ENCODE measurements at regions not wholly inside any gene's neighbourhood (a gene's known extent, or its start where the extent isn't known, plus 50 kb on each side); places are given as distances from the start of the nearest gene placed in this dataset.

- Histone ChIP-seq H3K4me3 (ENCODE audit: low read length) (no peak overlapping the region), H3K27me3 (ENCODE audit: insufficient read depth, low read length) (no peaks in the 10 kb centered on the region), H3K9ac (ENCODE audit: low read depth, low read length) (no peak overlapping the region), H3K4me1 (ENCODE audit: insufficient read depth, low read length) (no peaks in the 10 kb centered on the region), H3K36me3 (ENCODE audit: insufficient read depth, low read length) (no peaks in the 10 kb centered on the region), H3K27ac (ENCODE audit: low read depth, low read length) (no peak overlapping the region), H3K9me3 (ENCODE audit: insufficient read depth, low read depth, low read length) (no peaks in the 10 kb centered on the region)
- WGBS = 79% methylated on average over 6 of the region's 6 CpGs
Measured at GRCh38 chr17:12342161-12342560, 321.5 kb downstream of the MAP2K4 start.

- Histone ChIP-seq H3K4me1 (ENCODE audit: insufficient read depth, low read length) (no peaks in the 10 kb centered on the region), H3K36me3 (ENCODE audit: insufficient read depth, low read length) (no peaks in the 10 kb centered on the region), H3K4me3 (ENCODE audit: low read length) (no peak overlapping the region), H3K27ac (ENCODE audit: low read depth, low read length) (no peak overlapping the region), H3K9ac (ENCODE audit: low read depth, low read length) (no peak overlapping the region), H3K27me3 (ENCODE audit: insufficient read depth, low read length) (no peaks in the 10 kb centered on the region), H3K9me3 (ENCODE audit: insufficient read depth, low read depth, low read length) (no peaks in the 10 kb centered on the region)
- WGBS = 86% methylated on average over 7 of the region's 7 CpGs
Measured at GRCh38 chr17:12342609-12343435, 322.1 kb downstream of the MAP2K4 start.

GRCh38 chr17:12348476-12348875 is 317.2 kb upstream of the MYOCD start:
- H3K27ac ChIP-seq (ENCODE audit: low read depth, low read length) = no peak overlapping the region
- H3K9ac ChIP-seq (ENCODE audit: low read depth, low read length) = no peak overlapping the region
- no peaks in the 10 kb centered on the region for H3K9me3 ChIP-seq (ENCODE audit: insufficient read depth, low read depth, low read length)
- no peak overlapping the region for H3K4me3 ChIP-seq (ENCODE audit: low read length)
- no peaks in the 10 kb centered on the region for H3K27me3 ChIP-seq (ENCODE audit: insufficient read depth, low read length)
- no peaks in the 10 kb centered on the region for H3K36me3 ChIP-seq (ENCODE audit: insufficient read depth, low read length)
- WGBS = 97% methylated on average over 2 of the region's 2 CpGs
- H3K4me1 ChIP-seq (ENCODE audit: insufficient read depth, low read length) = no peaks in the 10 kb centered on the region

DNA sequence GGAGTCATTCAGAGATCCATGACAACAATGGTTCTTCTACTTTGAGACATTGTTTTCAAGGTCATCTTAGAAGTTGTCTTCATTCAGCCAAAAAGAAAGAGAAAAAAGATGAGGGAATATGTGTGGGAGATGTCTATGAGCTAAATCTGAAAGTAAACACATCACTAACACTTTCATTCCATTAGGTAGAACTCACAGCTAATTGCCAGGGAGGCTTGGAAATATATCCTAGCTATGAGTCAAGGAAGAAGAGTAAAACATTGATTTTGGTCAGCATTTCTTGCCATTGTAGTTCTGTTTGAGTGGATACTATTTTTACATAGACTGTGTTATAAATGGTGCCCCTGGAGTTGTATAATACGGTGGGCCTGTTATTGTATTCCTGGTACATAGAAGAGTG is 316.4 kb upstream of the MYOCD start:
- no peaks in the 10 kb centered on the region for H3K9me3 ChIP-seq (ENCODE audit: insufficient read depth, low read depth, low read length)
- H3K27me3 ChIP-seq (ENCODE audit: insufficient read depth, low read length) = no peaks in the 10 kb centered on the region
- no peak overlapping the region for H3K9ac ChIP-seq (ENCODE audit: low read depth, low read length)
- H3K36me3 ChIP-seq (ENCODE audit: insufficient read depth, low read length) = no peaks in the 10 kb centered on the region
- H3K4me3 ChIP-seq (ENCODE audit: low read length) = no peak overlapping the region
- H3K4me1 ChIP-seq (ENCODE audit: insufficient read depth, low read length) = no peaks in the 10 kb centered on the region
- no peak overlapping the region for H3K27ac ChIP-seq (ENCODE audit: low read depth, low read length)
- 90% methylated on average over 1 of the region's 1 CpG for WGBS

DNA sequence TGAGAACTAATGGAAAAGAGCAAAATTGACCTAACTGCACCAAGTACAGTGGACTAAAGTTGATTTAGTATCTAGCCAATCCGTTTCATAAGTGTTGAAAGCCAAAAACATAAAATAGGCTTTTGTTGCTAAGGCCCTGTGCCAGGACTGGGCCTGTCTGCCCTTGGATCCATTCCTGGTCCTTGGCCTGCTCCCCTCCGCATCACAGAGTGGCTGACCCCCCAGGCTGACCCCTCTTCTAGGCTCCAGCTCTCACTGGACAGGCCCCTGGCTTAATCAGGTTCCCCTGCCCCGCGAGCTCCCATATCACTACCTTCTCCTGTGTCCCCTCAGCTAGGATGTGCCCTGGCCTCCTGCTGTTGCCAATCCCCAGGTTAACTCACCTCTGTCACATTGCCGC is 313.6 kb upstream of the MYOCD start:
- Histone ChIP-seq H3K27me3 (ENCODE audit: insufficient read depth, low read length) (no peaks in the 10 kb centered on the region), H3K9me3 (ENCODE audit: insufficient read depth, low read depth, low read length) (no peaks in the 10 kb centered on the region), H3K4me1 (ENCODE audit: insufficient read depth, low read length) (no peaks in the 10 kb centered on the region), H3K9ac (ENCODE audit: low read depth, low read length) (no peak overlapping the region), H3K27ac (ENCODE audit: low read depth, low read length) (no peak overlapping the region), H3K4me3 (ENCODE audit: low read length) (no peak overlapping the region), H3K36me3 (ENCODE audit: insufficient read depth, low read length) (no peaks in the 10 kb centered on the region)
- 94% methylated on average over 5 of the region's 5 CpGs for WGBS

- H3K4me3 ChIP-seq (ENCODE audit: low read length) = no peak overlapping the region
- no peak overlapping the region for H3K27ac ChIP-seq (ENCODE audit: low read depth, low read length)
- no peaks in the 10 kb centered on the region for H3K9me3 ChIP-seq (ENCODE audit: insufficient read depth, low read depth, low read length)
- H3K9ac ChIP-seq (ENCODE audit: low read depth, low read length) = no peak overlapping the region
- WGBS = 97% methylated on average over 2 of the region's 2 CpGs
- no peaks in the 10 kb centered on the region for H3K36me3 ChIP-seq (ENCODE audit: insufficient read depth, low read length)
- H3K27me3 ChIP-seq (ENCODE audit: insufficient read depth, low read length) = no peaks in the 10 kb centered on the region
- no peaks in the 10 kb centered on the region for H3K4me1 ChIP-seq (ENCODE audit: insufficient read depth, low read length)
Measured at GRCh38 chr17:12357600-12357999, 308.1 kb upstream of the MYOCD start.

DNA sequence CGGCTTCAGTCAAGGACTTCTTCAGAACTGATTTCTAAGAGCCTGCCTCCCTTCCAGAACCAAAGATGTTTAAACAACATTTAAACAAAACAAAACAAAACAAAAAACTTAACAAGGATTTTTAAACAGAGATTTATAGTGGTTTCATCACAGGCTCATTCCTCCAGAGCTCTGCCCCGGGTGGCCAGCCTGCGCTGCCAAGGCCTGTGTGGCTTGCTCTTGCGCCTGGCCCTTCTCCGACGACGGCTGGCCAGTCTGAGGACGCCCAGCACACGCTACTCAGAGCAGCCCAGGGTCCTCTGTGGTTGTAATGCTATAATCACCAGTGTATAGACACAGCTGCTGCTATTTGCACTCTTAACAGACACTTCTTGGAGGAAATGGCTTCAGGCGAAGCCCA is 307.2 kb upstream of the MYOCD start:
- H3K9ac ChIP-seq (ENCODE audit: low read depth, low read length) = no peak overlapping the region
- H3K36me3 ChIP-seq (ENCODE audit: insufficient read depth, low read length) = no peaks in the 10 kb centered on the region
- WGBS = 91% methylated on average over 10 of the region's 10 CpGs
- H3K27me3 ChIP-seq (ENCODE audit: insufficient read depth, low read length) = no peaks in the 10 kb centered on the region
- H3K4me3 ChIP-seq (ENCODE audit: low read length) = no peak overlapping the region
- H3K27ac ChIP-seq (ENCODE audit: low read depth, low read length) = no peak overlapping the region
- no peaks in the 10 kb centered on the region for H3K4me1 ChIP-seq (ENCODE audit: insufficient read depth, low read length)
- no peaks in the 10 kb centered on the region for H3K9me3 ChIP-seq (ENCODE audit: insufficient read depth, low read depth, low read length)

DNA sequence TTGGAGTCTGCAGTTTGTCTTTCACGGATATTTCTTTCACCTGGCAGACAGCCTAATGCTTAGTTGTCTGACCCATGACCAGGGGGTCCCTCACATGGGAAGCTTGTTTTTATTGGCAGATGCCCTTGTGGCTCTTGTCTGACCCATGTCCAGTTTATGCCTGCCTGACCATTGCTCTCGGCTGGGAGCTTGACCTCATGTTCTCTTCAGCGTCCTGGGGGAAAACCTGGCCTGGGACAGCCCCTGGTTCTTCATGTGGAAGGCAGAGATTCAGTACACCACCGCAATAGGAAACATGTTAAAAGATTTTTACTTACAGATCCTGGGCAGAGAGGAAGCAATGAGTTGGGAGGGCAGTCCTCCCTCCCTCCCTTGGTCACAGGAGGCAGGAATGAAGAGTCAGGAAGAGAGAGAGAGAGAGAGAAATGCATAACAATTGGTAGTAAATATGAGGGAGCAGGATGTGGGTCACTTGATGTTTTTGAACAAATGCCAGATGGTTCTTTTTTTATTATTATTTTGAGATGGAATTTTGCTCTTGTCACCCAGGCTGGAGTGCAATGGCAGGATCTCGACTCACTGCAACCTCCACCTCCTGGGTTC is 302.7 kb upstream of the MYOCD start:
- no peaks in the 10 kb centered on the region for H3K27me3 ChIP-seq (ENCODE audit: insufficient read depth, low read length)
- no peaks in the 10 kb centered on the region for H3K4me1 ChIP-seq (ENCODE audit: insufficient read depth, low read length)
- H3K36me3 ChIP-seq (ENCODE audit: insufficient read depth, low read length) = no peaks in the 10 kb centered on the region
- H3K9ac ChIP-seq (ENCODE audit: low read depth, low read length) = no peak overlapping the region
- no peak overlapping the region for H3K27ac ChIP-seq (ENCODE audit: low read depth, low read length)
- H3K9me3 ChIP-seq (ENCODE audit: insufficient read depth, low read depth, low read length) = peaks cover 3% of the 10 kb centered on the region; the same call in 1 of the 2 replicates
- no peak overlapping the region for H3K4me3 ChIP-seq (ENCODE audit: low read length)
- 93% methylated on average over 4 of the region's 5 CpGs for WGBS

DNA sequence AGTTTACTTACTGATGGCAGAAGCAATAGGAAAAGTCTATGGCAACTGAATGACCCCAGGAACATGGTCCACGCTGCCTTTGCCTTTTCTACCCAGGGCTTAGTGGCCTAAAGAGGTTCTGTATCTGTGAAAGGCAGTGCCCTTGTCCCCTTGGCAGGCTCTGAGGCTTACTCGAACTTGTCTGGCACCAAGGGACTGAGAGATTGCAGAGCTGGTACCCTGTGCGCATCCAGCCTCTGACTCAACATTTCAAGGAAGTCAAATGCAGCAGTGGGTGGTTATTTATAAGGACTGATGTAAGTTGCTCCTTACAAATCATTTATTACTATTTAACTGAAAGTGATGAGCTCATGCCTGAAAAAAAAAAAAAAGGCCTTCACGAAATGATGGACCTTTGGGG is 299.9 kb upstream of the MYOCD start:
- Histone ChIP-seq H3K27ac (ENCODE audit: low read depth, low read length) (no peak overlapping the region), H3K9ac (ENCODE audit: low read depth, low read length) (no peak overlapping the region), H3K36me3 (ENCODE audit: insufficient read depth, low read length) (no peaks in the 10 kb centered on the region), H3K9me3 (ENCODE audit: insufficient read depth, low read depth, low read length) (peaks cover 3% of the 10 kb centered on the region; the same call in 1 of the 2 replicates), H3K4me3 (ENCODE audit: low read length) (no peak overlapping the region), H3K27me3 (ENCODE audit: insufficient read depth, low read length) (no peaks in the 10 kb centered on the region), H3K4me1 (ENCODE audit: insufficient read depth, low read length) (no peaks in the 10 kb centered on the region)
- 89% methylated on average over 3 of the region's 4 CpGs for WGBS

DNA sequence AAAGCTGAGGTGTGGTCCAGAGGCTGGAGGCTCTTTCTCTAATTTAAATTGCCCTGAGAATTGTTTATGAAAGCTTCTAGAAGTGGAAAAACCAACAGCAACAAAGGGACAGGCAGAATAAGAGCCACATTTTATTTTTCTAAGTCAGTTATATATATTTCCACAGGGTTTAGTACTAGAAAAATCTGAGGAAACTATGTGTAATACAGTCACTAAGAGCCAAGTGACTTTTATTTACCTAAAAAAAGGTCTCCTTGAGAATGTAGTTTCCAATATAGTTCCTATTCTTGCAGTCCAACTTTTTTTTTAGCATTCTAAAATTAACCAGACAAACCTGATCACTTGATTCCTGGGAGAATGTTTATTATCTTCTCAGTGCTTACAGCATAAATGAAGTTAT is 296.6 kb upstream of the MYOCD start:
- H3K36me3 ChIP-seq (ENCODE audit: insufficient read depth, low read length) = no peaks in the 10 kb centered on the region
- H3K27ac ChIP-seq (ENCODE audit: low read depth, low read length) = no peak overlapping the region
- H3K9ac ChIP-seq (ENCODE audit: low read depth, low read length) = no peak overlapping the region
- peaks cover 3% of the 10 kb centered on the region; the same call in 1 of the 2 replicates for H3K9me3 ChIP-seq (ENCODE audit: insufficient read depth, low read depth, low read length)
- H3K4me1 ChIP-seq (ENCODE audit: insufficient read depth, low read length) = no peaks in the 10 kb centered on the region
- no peak overlapping the region for H3K4me3 ChIP-seq (ENCODE audit: low read length)
- no peaks in the 10 kb centered on the region for H3K27me3 ChIP-seq (ENCODE audit: insufficient read depth, low read length)

DNA sequence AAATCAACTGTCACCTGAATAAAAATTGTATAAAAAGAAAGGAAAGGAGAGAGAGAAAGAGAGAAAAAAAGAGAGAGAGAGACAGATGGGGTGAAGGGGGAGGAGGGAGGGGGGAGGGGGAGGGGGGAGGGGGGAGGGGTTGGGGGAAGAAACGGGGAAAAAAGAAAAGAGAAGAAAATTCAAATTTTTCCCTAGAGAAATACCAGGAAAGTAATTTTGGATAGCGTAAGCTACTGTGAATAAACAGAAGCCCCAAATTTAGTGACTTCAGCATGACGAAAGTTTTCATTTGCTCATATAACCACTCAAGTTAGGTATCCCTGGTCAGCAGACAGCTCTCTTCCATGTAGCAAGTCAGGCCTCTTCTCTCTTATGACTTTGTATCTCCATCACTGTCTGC is 289.4 kb upstream of the MYOCD start:
- Histone ChIP-seq H3K27ac (ENCODE audit: low read depth, low read length) (no peak overlapping the region), H3K4me3 (ENCODE audit: low read length) (no peak overlapping the region), H3K9ac (ENCODE audit: low read depth, low read length) (no peak overlapping the region), H3K27me3 (ENCODE audit: insufficient read depth, low read length) (no peaks in the 10 kb centered on the region), H3K36me3 (ENCODE audit: insufficient read depth, low read length) (no peaks in the 10 kb centered on the region), H3K4me1 (ENCODE audit: insufficient read depth, low read length) (no peaks in the 10 kb centered on the region), H3K9me3 (ENCODE audit: insufficient read depth, low read depth, low read length) (no peaks in the 10 kb centered on the region)
- WGBS = 96% methylated on average over 2 of the region's 3 CpGs

Data from HUES64 (cell line).